M059J (cell line): ENCODE measurements at regions not wholly inside any gene's neighbourhood (a gene's known extent, or its start where the extent isn't known, plus 50 kb on each side); places are given as distances from the start of the nearest gene placed in this dataset.

Source experiments
- DNase-seq: peaks from one replicate; pipeline ENCODE4 v3.0.0-alpha.2; 2012; ENCODE audit warnings: low read depth

- no peak for DNase-seq
Observed at GRCh38 chr22:48361099-48361639, 1466.5 kb downstream of the BRD1 start.

DNA sequence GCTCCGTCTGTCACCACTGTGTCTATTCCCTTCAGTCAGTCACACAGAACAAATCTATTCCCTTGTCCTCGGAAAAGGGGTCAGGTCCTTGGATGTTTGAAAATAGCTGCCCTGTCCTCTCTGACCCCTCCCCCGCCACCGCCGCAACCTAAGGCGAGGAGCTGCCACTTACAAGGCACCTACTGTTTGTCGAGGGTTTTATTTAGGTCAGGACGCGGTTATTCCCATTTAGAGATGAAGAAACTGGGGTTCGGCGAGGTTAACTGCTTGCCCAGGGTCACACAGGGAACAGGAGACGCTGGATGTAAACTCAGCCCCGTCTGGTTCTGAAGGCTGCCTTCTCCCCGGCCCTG lies 1468.1 kb downstream of the BRD1 start:
- no peak for DNase-seq

GRCh38 chr22:48358886-48359612 lies 1468.6 kb downstream of the BRD1 start:
- DNase-seq, result no peak

- no peak for DNase-seq
Observed at GRCh38 chr22:48357961-48358360, 1469.7 kb downstream of the BRD1 start.

DNA sequence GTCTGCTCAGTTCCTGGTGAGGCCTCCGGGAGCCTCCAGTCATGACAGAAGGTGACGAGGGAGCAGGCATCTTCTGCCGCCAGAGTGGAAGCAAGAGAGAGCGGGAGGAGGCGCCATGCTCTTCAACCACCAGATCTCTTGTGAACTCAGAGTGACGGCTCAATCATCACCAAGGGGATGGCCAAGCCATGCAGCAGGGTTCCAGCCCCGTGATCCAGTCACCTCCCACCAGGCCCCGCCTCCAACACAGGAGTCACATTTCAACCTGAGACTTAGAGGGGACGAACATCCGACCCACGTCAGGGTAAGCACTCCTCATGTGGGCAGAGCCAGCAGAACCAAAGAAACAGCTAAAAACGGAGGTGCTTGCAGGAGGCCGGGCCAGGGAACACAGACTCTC lies 1470.5 kb downstream of the BRD1 start:
- no peak for DNase-seq

GRCh38 chr22:48356731-48357130 lies 1470.9 kb downstream of the BRD1 start:
- no peak for DNase-seq

DNA sequence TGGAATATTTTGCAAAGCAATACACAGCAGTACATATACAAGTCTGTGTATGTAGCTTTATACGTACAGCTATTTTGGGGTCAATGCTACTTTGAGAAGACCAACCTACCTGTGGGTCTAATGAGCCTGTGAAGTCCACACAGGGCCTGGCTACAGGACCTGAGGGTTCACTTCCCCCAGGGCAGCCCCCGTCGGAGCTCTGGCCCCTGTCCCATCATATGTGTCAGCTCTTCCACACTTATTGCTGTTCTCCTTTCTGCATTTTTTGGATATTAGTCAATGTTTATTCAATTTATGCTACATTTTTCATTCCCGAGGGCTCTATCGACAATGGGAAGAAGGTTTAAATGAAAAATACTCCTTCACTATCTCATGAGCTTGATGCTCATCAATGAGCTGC lies 1473.6 kb downstream of the BRD1 start:
- DNase-seq, result no peak

DNA sequence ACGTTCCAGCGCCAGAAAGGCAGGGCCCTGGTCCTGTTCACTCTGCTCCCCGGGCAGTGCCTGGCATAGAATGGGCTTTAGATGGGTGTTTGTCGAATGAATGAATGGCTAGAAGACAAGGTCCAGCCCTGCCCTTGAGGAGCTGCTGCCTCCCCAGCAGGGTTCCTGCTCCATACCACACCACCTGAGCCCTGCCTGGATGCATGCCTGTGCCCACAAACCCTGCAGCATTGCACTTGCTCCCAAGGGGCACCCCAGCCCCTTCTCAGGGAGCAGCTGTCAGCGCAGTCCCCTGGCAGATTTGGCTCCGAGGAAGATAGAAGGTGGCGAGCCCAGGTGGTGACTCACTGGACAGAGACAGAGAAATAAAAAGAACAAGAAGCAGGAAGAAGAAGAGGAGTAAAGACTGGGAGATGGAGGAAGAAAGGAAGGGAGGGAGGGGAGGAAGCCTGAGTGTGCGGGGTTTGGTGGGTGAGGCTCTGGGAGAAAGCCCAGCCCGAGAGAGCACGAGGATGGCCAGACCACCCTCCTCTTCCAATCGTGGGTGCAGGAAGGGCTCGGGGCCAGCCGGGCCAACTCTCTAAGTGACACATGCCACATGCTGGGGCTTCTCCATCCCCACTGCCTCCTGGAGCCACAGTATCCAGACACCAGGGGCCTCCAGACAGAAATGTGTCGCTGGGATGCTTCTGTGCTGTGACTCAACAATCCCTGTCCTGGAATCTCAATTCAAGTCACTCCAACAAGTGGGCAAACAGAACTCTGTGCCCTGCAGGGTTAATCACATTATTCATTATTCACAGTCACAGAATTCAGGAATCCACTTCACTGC lies 1474.3 kb downstream of the BRD1 start:
- DNase-seq, result no peak

GRCh38 chr22:48352086-48352911 lies 1475.4 kb downstream of the BRD1 start:
- no peak for DNase-seq

- no peak for DNase-seq
Observed at GRCh38 chr22:48351376-48352085, 1476.1 kb downstream of the BRD1 start.

DNA sequence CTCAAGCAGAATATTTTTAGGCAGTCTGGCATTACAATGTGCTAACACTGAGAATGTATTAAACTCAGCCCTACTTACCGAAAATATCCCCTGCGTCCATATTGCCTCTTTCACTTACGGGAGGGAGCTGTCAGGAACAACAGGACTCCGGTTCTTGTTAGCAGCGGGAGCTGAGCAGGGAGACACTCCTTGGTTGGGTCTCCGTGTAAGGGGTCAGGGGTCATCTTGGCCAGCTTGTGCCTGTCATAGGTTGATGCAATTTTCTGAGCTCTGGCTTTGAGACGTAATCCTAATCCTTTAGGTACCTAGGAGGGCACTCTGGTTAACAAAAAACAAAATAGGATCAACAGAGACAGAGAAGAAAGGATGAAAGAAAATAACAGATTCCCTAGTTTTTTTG lies 1477.2 kb downstream of the BRD1 start:
- DNase-seq, result no peak

- DNase-seq, result no peak
Observed at GRCh38 chr22:48348855-48349254, 1478.8 kb downstream of the BRD1 start.

DNA sequence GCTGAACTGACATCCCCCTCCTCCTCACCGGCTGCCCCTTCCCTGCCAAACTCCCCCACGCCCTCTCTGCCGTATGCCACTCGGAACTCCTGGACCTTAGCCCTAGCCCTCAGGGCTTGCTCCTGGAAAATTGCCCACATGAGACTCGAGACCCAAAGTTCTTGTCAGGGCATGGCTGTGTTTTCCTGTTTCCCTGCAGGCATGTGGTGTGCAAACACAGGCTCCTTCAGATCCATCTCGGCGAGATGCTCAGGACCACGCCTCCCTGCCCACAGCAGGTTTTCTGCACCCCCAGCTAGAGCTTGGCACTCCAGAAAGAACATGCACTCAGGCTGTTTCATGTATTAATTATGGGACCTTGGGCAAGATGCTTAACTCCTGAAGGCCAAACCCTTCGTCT lies 1480.4 kb downstream of the BRD1 start:
- DNase-seq, result no peak

GRCh38 chr22:48346911-48347310 lies 1480.8 kb downstream of the BRD1 start:
- DNase-seq, result no peak

DNA sequence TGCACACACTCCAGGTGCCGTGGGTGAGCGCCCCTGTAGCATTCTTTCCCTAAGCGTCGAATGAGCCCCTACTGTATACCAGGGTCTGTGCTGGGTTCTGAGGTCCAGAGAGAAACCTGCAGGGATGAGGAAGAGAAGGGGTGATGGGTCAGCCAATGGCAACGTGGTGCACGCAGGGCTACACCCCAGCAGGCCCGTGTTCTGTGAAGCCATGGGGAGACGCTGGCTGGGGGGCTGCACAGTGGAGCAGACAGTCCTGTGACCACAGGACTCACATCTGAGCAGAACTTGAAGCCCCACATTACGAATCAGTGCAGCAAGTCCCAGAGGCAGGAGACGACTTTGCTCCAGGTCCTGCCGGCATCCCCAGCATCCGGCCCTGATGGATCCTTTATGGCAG lies 1481.4 kb downstream of the BRD1 start:
- DNase-seq, result no peak

DNA sequence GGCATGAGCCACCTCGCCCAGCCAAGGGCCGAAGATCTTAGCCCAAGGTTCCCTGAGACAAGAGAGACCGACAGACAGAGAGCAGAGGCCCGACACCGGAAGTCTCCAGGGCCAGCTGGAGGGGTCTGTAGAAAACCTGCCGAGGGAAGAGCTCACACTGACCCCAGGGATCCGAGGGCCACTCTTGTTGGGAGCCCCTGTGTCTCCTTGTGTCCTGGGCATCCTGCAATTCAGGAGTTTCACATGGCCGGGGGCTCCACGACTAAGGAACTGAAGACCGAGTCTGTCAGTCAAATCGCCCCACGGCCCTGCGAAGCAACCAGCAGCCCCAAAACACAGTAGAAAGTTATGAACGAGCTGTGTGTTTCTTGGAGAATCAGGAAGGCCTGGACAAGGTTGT lies 1482.0 kb downstream of the BRD1 start:
- no peak for DNase-seq

DNA sequence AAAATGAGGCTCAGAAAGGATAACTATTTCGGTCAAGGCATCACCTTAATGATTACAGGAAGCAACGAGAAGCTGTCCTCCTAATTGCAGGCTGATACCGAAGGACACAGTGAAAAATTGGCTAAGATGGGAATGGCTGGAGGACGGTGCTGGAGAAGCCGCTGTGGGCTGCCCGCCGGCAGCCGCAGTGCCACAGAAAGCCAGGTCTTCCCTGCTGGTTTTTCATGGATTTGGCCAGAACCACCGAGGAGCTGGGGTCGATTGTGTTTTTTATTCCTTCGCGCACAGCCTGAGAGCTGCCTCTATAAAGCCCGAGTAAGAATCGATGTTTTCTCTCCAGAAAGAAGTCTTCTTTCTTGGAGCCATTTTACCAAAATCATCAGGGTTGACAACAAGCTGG lies 1484.2 kb downstream of the BRD1 start:
- no peak for DNase-seq

GRCh38 chr22:48342732-48343131 lies 1484.9 kb downstream of the BRD1 start:
- DNase-seq, result no peak

DNA sequence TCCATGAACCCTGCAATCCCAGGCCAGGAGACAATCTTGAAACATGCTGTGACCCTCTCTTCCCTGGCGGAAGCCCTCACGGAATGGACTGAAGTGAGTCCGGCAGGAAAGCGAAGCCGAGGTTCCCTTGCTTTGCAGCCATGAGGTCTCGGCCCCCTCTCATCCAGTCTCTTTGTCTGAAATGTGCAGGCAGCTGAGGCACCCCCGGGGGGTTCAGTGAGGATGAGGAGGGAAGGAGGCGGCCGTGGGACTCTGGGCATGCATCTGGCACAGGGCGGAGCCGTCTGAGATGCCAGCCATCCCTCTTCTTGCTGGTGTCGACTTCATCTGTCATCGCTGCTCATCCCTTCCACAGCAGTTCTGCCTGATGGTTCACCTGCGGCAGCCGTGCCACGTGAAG lies 1485.7 kb downstream of the BRD1 start:
- no peak for DNase-seq

GRCh38 chr22:48340727-48341709 lies 1486.7 kb downstream of the BRD1 start:
- DNase-seq, result no peak
